Loucy (cell line): ENCODE measurements at regions not wholly inside any gene's neighbourhood (a gene's known extent, or its start where the extent isn't known, plus 50 kb on each side); places are given as distances from the start of the nearest gene placed in this dataset.

Experiments used
- EZH2phosphoT487 ChIP-seq: fragments of 200-600 bp; IDR thresholded peaks from 2 replicates; pipeline ENCODE4 v1.6.1; 2018; ENCODE audit warnings: antibody characterized with exemption, mild to moderate bottlenecking, moderate library complexity, borderline replicate concordance
- TF ChIP-seq, protein P1 (sequence below): fragments of 200-600 bp; sonication (generic); conservative IDR thresholded peaks from 2 replicates; pipeline ENCODE4 v1.5.1; 2014; ENCODE audit warnings: mild to moderate bottlenecking, antibody characterized with exemption, low read length

- TF ChIP-seq, protein P1, sequence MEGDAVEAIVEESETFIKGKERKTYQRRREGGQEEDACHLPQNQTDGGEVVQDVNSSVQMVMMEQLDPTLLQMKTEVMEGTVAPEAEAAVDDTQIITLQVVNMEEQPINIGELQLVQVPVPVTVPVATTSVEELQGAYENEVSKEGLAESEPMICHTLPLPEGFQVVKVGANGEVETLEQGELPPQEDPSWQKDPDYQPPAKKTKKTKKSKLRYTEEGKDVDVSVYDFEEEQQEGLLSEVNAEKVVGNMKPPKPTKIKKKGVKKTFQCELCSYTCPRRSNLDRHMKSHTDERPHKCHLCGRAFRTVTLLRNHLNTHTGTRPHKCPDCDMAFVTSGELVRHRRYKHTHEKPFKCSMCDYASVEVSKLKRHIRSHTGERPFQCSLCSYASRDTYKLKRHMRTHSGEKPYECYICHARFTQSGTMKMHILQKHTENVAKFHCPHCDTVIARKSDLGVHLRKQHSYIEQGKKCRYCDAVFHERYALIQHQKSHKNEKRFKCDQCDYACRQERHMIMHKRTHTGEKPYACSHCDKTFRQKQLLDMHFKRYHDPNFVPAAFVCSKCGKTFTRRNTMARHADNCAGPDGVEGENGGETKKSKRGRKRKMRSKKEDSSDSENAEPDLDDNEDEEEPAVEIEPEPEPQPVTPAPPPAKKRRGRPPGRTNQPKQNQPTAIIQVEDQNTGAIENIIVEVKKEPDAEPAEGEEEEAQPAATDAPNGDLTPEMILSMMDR = no peak
- TF ChIP-seq EZH2phosphoT487 = no peak
Measured at GRCh38 chr2:64808754-64809153, 155.0 kb upstream of the SERTAD2 start.
